H9 (cell line): ENCODE measurements at regions not wholly inside any gene's neighbourhood (a gene's known extent, or its start where the extent isn't known, plus 50 kb on each side); places are given as distances from the start of the nearest gene placed in this dataset.

Experiments used
- DNase-seq: peaks from one replicate; pipeline ENCODE4 v3.0.0-alpha.2; 2017
- H2AFZ ChIP-seq: one replicate; pipeline ENCODE4 v1.6.1; 2013; ENCODE audit warnings: mild to moderate bottlenecking, low read length, control low read depth, moderate library complexity
- H2AK5ac ChIP-seq: 2 replicates; pipeline ENCODE4 v1.6.1; 2013; ENCODE audit warnings: low read length, control low read depth, mixed read lengths; ENCODE audit not compliant: insufficient read length
- H2BK120ac ChIP-seq: one replicate; pipeline ENCODE4 v1.6.1; 2013; ENCODE audit warnings: low read depth, mild to moderate bottlenecking, low read length, control low read depth, inconsistent platforms; ENCODE audit not compliant: poor library complexity, severe bottlenecking
- H2BK12ac ChIP-seq: 2 replicates; pipeline ENCODE4 v1.6.1; 2013; ENCODE audit warnings: low read length, control low read depth, mixed read lengths, low read depth; ENCODE audit not compliant: insufficient read length
- H2BK15ac ChIP-seq: 2 replicates; pipeline ENCODE4 v1.6.1; 2013; ENCODE audit warnings: low read depth, low read length, control low read depth
- H2BK20ac ChIP-seq: one replicate; pipeline ENCODE4 v1.6.1; 2013; ENCODE audit warnings: low read depth, mild to moderate bottlenecking, low read length, control low read depth, inconsistent platforms; ENCODE audit not compliant: poor library complexity, severe bottlenecking
- H2BK5ac ChIP-seq: 2 replicates; pipeline ENCODE4 v1.6.1; 2013; ENCODE audit warnings: low read length, control low read depth, mixed read lengths; ENCODE audit not compliant: insufficient read length
- H3K14ac ChIP-seq: 2 replicates; pipeline ENCODE4 v1.6.1; 2013; ENCODE audit warnings: low read length, control low read depth; ENCODE audit not compliant: insufficient read depth
- H3K18ac ChIP-seq: 2 replicates; pipeline ENCODE4 v1.6.1; 2013; ENCODE audit warnings: low read depth, mild to moderate bottlenecking, mixed read lengths, low read length, control low read depth; ENCODE audit not compliant: insufficient read length
- H3K23ac ChIP-seq: 2 replicates; pipeline ENCODE4 v1.6.1; 2013; ENCODE audit warnings: low read length, control low read depth, mixed read lengths, low read depth; ENCODE audit not compliant: insufficient read length
- H3K23me2 ChIP-seq: 2 replicates; pipeline ENCODE4 v1.6.1; 2013; ENCODE audit warnings: low read depth, mild to moderate bottlenecking, mixed read lengths, low read length, control low read depth; ENCODE audit not compliant: insufficient read length, poor library complexity, severe bottlenecking
- H3K27ac ChIP-seq: 2 replicates; pipeline ENCODE4 v1.5.1; 2013; ENCODE audit warnings: low read length, control low read depth, mixed read lengths, low read depth; ENCODE audit not compliant: insufficient read length
- H3K27me3 ChIP-seq: 2 replicates; pipeline ENCODE4 v1.6.1; 2013; ENCODE audit warnings: low read length, control low read depth, inconsistent platforms; ENCODE audit not compliant: insufficient read depth
- H3K4ac ChIP-seq: 2 replicates; pipeline ENCODE4 v1.6.1; 2013; ENCODE audit warnings: low read depth, mild to moderate bottlenecking, control low read depth, inconsistent platforms, low read length, moderate library complexity
- H3K4me1 ChIP-seq: 2 replicates; pipeline ENCODE4 v1.6.1; 2013; ENCODE audit warnings: low read length, control low read depth, inconsistent platforms; ENCODE audit not compliant: insufficient read depth
- H3K4me2 ChIP-seq: 2 replicates; pipeline ENCODE4 v1.6.1; 2013; ENCODE audit warnings: low read length, control low read depth, mixed read lengths; ENCODE audit not compliant: insufficient read length, insufficient read depth
- H3K56ac ChIP-seq: 2 replicates; pipeline ENCODE4 v1.6.1; 2013; ENCODE audit warnings: low read depth, mild to moderate bottlenecking, mixed read lengths, low read length, control low read depth; ENCODE audit not compliant: insufficient read length
- H3K79me1 ChIP-seq: 2 replicates; pipeline ENCODE4 v1.6.1; 2013; ENCODE audit warnings: low read depth, mild to moderate bottlenecking, moderate library complexity, low read length, control low read depth, inconsistent platforms; ENCODE audit not compliant: insufficient read depth, poor library complexity, severe bottlenecking
- H3K79me2 ChIP-seq: 2 replicates; pipeline ENCODE4 v1.6.1; 2013; ENCODE audit warnings: low read length, control low read depth, inconsistent platforms; ENCODE audit not compliant: insufficient read depth
- H3K9ac ChIP-seq: 2 replicates; pipeline ENCODE4 v1.6.1; 2013; ENCODE audit warnings: low read length, control low read depth, mixed read lengths; ENCODE audit not compliant: insufficient read length; ENCODE audit errors: extremely low read depth
- H3K9me3 ChIP-seq: one replicate; pipeline ENCODE4 v1.6.1; 2013; ENCODE audit warnings: low read depth, low read length, inconsistent platforms; ENCODE audit not compliant: control insufficient read depth
- H3T11ph ChIP-seq: one replicate; pipeline ENCODE4 v1.6.1; 2013; ENCODE audit warnings: mild to moderate bottlenecking, low read length, control low read depth, inconsistent platforms
- H4K20me1 ChIP-seq: one replicate; pipeline ENCODE4 v1.6.1; 2013; ENCODE audit not compliant: control insufficient read depth, insufficient read length, insufficient read depth
- H4K5ac ChIP-seq: 2 replicates; pipeline ENCODE4 v1.6.1; 2013; ENCODE audit warnings: low read depth, mild to moderate bottlenecking, mixed read lengths, low read length, control low read depth; ENCODE audit not compliant: insufficient read length
- H4K8ac ChIP-seq: replicated peaks from 2 replicates; pipeline ENCODE4 v1.6.1; 2013; ENCODE audit warnings: low read length, control low read depth, mixed read lengths, low read depth; ENCODE audit not compliant: insufficient read length
- H4K91ac ChIP-seq: 2 replicates; pipeline ENCODE4 v1.6.1; 2013; ENCODE audit warnings: low read depth, mild to moderate bottlenecking, moderate library complexity, mixed read lengths, low read length, control low read depth; ENCODE audit not compliant: insufficient read length
- H3K27ac Mint-ChIP-seq, 3 experiments: 2 replicates in 2 of 3; 3 replicates in 1 of 3; pipeline ENCODE4 v1.8.0; 2020 to 2021; ENCODE audit warnings: mixed read lengths in 3 of 3, mild to moderate bottlenecking in 1 of 3, moderate library complexity in 1 of 3
- H3K27me3 Mint-ChIP-seq: 2 replicates; pipeline ENCODE4 v1.8.0; 2021; ENCODE audit warnings: low read depth, mild to moderate bottlenecking, moderate library complexity, mixed read lengths
- H3K36me3 Mint-ChIP-seq, 3 experiments: 2 replicates in 2 of 3; 3 replicates in 1 of 3; pipeline ENCODE4 v1.8.0; 2020 to 2021; ENCODE audit warnings: low read depth in 3 of 3, mixed read lengths in 3 of 3; ENCODE audit not compliant: insufficient read depth in 1 of 3
- H3K4me1 Mint-ChIP-seq, 2 experiments: 2 replicates each; pipeline ENCODE4 v1.8.0; 2020; ENCODE audit warnings: mixed read lengths in 2 of 2
- H3K4me3 Mint-ChIP-seq, 2 experiments: 2 replicates in 1 of 2; 3 replicates in 1 of 2; pipeline ENCODE4 v1.8.0; 2020 to 2021; ENCODE audit warnings: mild to moderate bottlenecking in 2 of 2, mixed read lengths in 2 of 2, moderate library complexity in 1 of 2
- H3K9me3 Mint-ChIP-seq, 2 experiments: 2 replicates in 1 of 2; 3 replicates in 1 of 2; pipeline ENCODE4 v1.8.0; 2020; ENCODE audit warnings: mild to moderate bottlenecking in 2 of 2, mixed read lengths in 2 of 2, moderate library complexity in 1 of 2
- CTCF ChIP-seq: fragments of 200-600 bp; sonication (generic); conservative IDR thresholded peaks from 3 replicates; pipeline ENCODE4 v1.8.0; 2021; ENCODE audit warnings: antibody characterized with exemption, mild to moderate bottlenecking
- WGBS: extraction: QIAGEN DNeasy Blood & Tissue Kit; methylation state at CpG from one replicate; pipeline ENCODE4 v1.1.7; 2013; ENCODE audit warnings: missing lambda C conversion rate, low lambda C conversion rate, mixed read lengths; ENCODE audit not compliant: insufficient read length; ENCODE audit errors: extremely low coverage; 5-methylcytosine and 5-hydroxymethylcytosine counted together

- no peaks in the 10 kb centered on the region; a peak in 1 of 7 replicates for H3K36me3 Mint-ChIP-seq
- H3K27ac Mint-ChIP-seq: peak overlapping the region in 1 of 3 experiments; percentile 2; a peak in 1 of 7 replicates
- Histone ChIP-seq H3K4me1 (no peaks in the 10 kb centered on the region), H2BK12ac (no peak overlapping the region), H3K27ac (no peak overlapping the region), H2BK120ac (no peak overlapping the region), H3K27me3 (no peaks in the 10 kb centered on the region), H3K4me2 (no peak overlapping the region), H3K23me2 (no peaks in the 10 kb centered on the region), H3K23ac (no peak overlapping the region), H3K79me1 (no peaks in the 10 kb centered on the region), H2BK5ac (no peak overlapping the region), H2AFZ (no peak overlapping the region), H2BK20ac (no peak overlapping the region), H3K56ac (no peak overlapping the region), H3K79me2 (no peaks in the 10 kb centered on the region), H2BK15ac (no peak overlapping the region), H4K8ac (no peak overlapping the region), H3T11ph (no peak overlapping the region), H2AK5ac (no peak overlapping the region), H3K4ac (no peak overlapping the region), H3K9me3 (no peaks in the 10 kb centered on the region), H4K5ac (no peak overlapping the region), H3K9ac (no peak overlapping the region), H3K14ac (no peak overlapping the region), H4K91ac (no peak overlapping the region), H4K20me1 (no peaks in the 10 kb centered on the region), H3K18ac (no peak overlapping the region)
- WGBS: no CpG with 5 or more reads among the region's 9 CpGs
- no peak for TF ChIP-seq CTCF
- 0 out of 4 replicates have a peak, but pooled peaks cover 0 to 2% of the 10 kb centered on the region in 2 experiments for H3K4me1 Mint-ChIP-seq
- peaks cover 3 to 4% of the 10 kb centered on the region in 2 experiments; a peak in 2 of 5 replicates for H3K9me3 Mint-ChIP-seq
- no peaks in the 10 kb centered on the region for H3K27me3 Mint-ChIP-seq
- no peak for DNase-seq
- H3K4me3 Mint-ChIP-seq: no peak overlapping the region
Measured at GRCh38 chr3:147049821-147050220, 356.5 kb downstream of the ZIC4 start.
